IPS-15b (cell line): ENCODE measurements at regions not wholly inside any gene's neighbourhood (a gene's known extent, or its start where the extent isn't known, plus 50 kb on each side); places are given as distances from the start of the nearest gene placed in this dataset.

Experiments
- H3K27me3 ChIP-seq: one replicate; pipeline ENCODE4 v1.6.1; 2013; ENCODE audit warnings: low read length; ENCODE audit not compliant: control insufficient read depth, insufficient read depth
- H3K36me3 ChIP-seq: one replicate; pipeline ENCODE4 v1.6.1; 2013; ENCODE audit warnings: low read length; ENCODE audit not compliant: control insufficient read depth, insufficient read depth
- H3K4me1 ChIP-seq: one replicate; pipeline ENCODE4 v1.6.1; 2013; ENCODE audit warnings: mild to moderate bottlenecking, low read length; ENCODE audit not compliant: control insufficient read depth, insufficient read depth
- H3K4me3 ChIP-seq: one replicate; pipeline ENCODE4 v1.5.1; 2013; ENCODE audit warnings: low read depth, low read length
- H3K9ac ChIP-seq: one replicate; pipeline ENCODE4 v1.6.1; 2013; ENCODE audit warnings: low read depth, mild to moderate bottlenecking, low read length
- H3K9me3 ChIP-seq: one replicate; pipeline ENCODE4 v1.6.1; 2013; ENCODE audit warnings: mild to moderate bottlenecking, low read length; ENCODE audit not compliant: control insufficient read depth, insufficient read depth

- Histone ChIP-seq H3K27me3 (no peaks in the 10 kb centered on the region), H3K9me3 (peaks cover 4% of the 10 kb centered on the region), H3K36me3 (no peaks in the 10 kb centered on the region), H3K9ac (no peak overlapping the region), H3K4me3 (no peak overlapping the region), H3K4me1 (no peaks in the 10 kb centered on the region)
Measured at GRCh38 chr5:155116456-155117251, 103.1 kb downstream of the KIF4B start.

- H3K4me3 ChIP-seq, result no peak overlapping the region
- no peaks in the 10 kb centered on the region for H3K36me3 ChIP-seq
- H3K9ac ChIP-seq, result no peak overlapping the region
- no peaks in the 10 kb centered on the region for H3K27me3 ChIP-seq
- H3K9me3 ChIP-seq, result no peaks in the 10 kb centered on the region
- no peaks in the 10 kb centered on the region for H3K4me1 ChIP-seq
Measured at GRCh38 chr5:155125551-155126095, 112.1 kb downstream of the KIF4B start.

- no peaks in the 10 kb centered on the region for H3K9me3 ChIP-seq
- H3K36me3 ChIP-seq, result no peaks in the 10 kb centered on the region
- H3K27me3 ChIP-seq, result no peaks in the 10 kb centered on the region
- H3K4me3 ChIP-seq, result no peak overlapping the region
- no peak overlapping the region for H3K9ac ChIP-seq
- H3K4me1 ChIP-seq, result no peaks in the 10 kb centered on the region
Measured at GRCh38 chr5:155126573-155126972, 113.0 kb downstream of the KIF4B start.

- Histone ChIP-seq H3K27me3 (no peaks in the 10 kb centered on the region), H3K4me3 (no peak overlapping the region), H3K4me1 (no peaks in the 10 kb centered on the region), H3K36me3 (no peaks in the 10 kb centered on the region), H3K9me3 (no peaks in the 10 kb centered on the region), H3K9ac (no peak overlapping the region)
Measured at GRCh38 chr5:155127552-155127951, 114.0 kb downstream of the KIF4B start.

- H3K4me3 ChIP-seq, result no peak overlapping the region
- H3K27me3 ChIP-seq, result no peaks in the 10 kb centered on the region
- H3K36me3 ChIP-seq, result no peaks in the 10 kb centered on the region
- no peak overlapping the region for H3K9ac ChIP-seq
- H3K9me3 ChIP-seq, result no peaks in the 10 kb centered on the region
- no peaks in the 10 kb centered on the region for H3K4me1 ChIP-seq
Measured at GRCh38 chr5:155128786-155129512, 115.4 kb downstream of the KIF4B start.

- H3K9me3 ChIP-seq, result no peaks in the 10 kb centered on the region
- H3K9ac ChIP-seq, result no peak overlapping the region
- no peaks in the 10 kb centered on the region for H3K36me3 ChIP-seq
- no peaks in the 10 kb centered on the region for H3K27me3 ChIP-seq
- H3K4me3 ChIP-seq, result no peak overlapping the region
- H3K4me1 ChIP-seq, result no peaks in the 10 kb centered on the region
Measured at GRCh38 chr5:155129513-155129880, 115.9 kb downstream of the KIF4B start.

GRCh38 chr5:155134130-155134529, 120.6 kb downstream of the KIF4B start:
- no peaks in the 10 kb centered on the region for H3K9me3 ChIP-seq
- H3K4me1 ChIP-seq, result no peaks in the 10 kb centered on the region
- no peaks in the 10 kb centered on the region for H3K27me3 ChIP-seq
- no peak overlapping the region for H3K4me3 ChIP-seq
- no peak overlapping the region for H3K9ac ChIP-seq
- H3K36me3 ChIP-seq, result no peaks in the 10 kb centered on the region

- H3K9me3 ChIP-seq, result no peaks in the 10 kb centered on the region
- H3K4me1 ChIP-seq, result no peaks in the 10 kb centered on the region
- no peaks in the 10 kb centered on the region for H3K36me3 ChIP-seq
- no peak overlapping the region for H3K9ac ChIP-seq
- H3K4me3 ChIP-seq, result no peak overlapping the region
- H3K27me3 ChIP-seq, result no peaks in the 10 kb centered on the region
Measured at GRCh38 chr5:155136216-155136850, 122.8 kb downstream of the KIF4B start.

GRCh38 chr5:155137683-155138082, 124.1 kb downstream of the KIF4B start:
- Histone ChIP-seq H3K9ac (no peak overlapping the region), H3K36me3 (no peaks in the 10 kb centered on the region)

GRCh38 chr5:155140646-155141045, 127.1 kb downstream of the KIF4B start:
- H3K9me3 ChIP-seq, result no peaks in the 10 kb centered on the region
- H3K9ac ChIP-seq, result no peak overlapping the region
- H3K27me3 ChIP-seq, result no peaks in the 10 kb centered on the region
- H3K4me1 ChIP-seq, result no peaks in the 10 kb centered on the region
- H3K36me3 ChIP-seq, result no peaks in the 10 kb centered on the region
- H3K4me3 ChIP-seq, result no peak overlapping the region

More at GRCh38 chr5:155137683-155138082, 124.1 kb downstream of the KIF4B start:
- Histone ChIP-seq H3K4me3 (no peak overlapping the region), H3K4me1 (no peaks in the 10 kb centered on the region), H3K27me3 (no peaks in the 10 kb centered on the region), H3K9me3 (no peaks in the 10 kb centered on the region)

GRCh38 chr5:155144956-155145355, 131.4 kb downstream of the KIF4B start:
- Histone ChIP-seq H3K27me3 (no peaks in the 10 kb centered on the region), H3K9ac (no peak overlapping the region), H3K36me3 (no peaks in the 10 kb centered on the region), H3K4me1 (no peaks in the 10 kb centered on the region), H3K4me3 (no peak overlapping the region), H3K9me3 (no peaks in the 10 kb centered on the region)
